CD4-positive, alpha-beta T cell treated with Interleukin-6 for 4 hours (primary cell): ENCODE measurements at regions not wholly inside any gene's neighbourhood (a gene's known extent, or its start where the extent isn't known, plus 50 kb on each side); places are given as distances from the start of the nearest gene placed in this dataset.

Source experiments
- DNase-seq: peaks from one replicate; pipeline ENCODE4 v3.0.0-alpha.2; 2020; ENCODE audit warnings: mixed read lengths

- no peak for DNase-seq
Observed at GRCh38 chrX:2640436-2641150, 50.5 kb upstream of the CD99 start.

GRCh38 chrX:2638279-2638678, 52.8 kb upstream of the CD99 start:
- no peak for DNase-seq

- DNase-seq: no peak
Observed at GRCh38 chrX:2635342-2635741, 55.8 kb upstream of the CD99 start.

DNA sequence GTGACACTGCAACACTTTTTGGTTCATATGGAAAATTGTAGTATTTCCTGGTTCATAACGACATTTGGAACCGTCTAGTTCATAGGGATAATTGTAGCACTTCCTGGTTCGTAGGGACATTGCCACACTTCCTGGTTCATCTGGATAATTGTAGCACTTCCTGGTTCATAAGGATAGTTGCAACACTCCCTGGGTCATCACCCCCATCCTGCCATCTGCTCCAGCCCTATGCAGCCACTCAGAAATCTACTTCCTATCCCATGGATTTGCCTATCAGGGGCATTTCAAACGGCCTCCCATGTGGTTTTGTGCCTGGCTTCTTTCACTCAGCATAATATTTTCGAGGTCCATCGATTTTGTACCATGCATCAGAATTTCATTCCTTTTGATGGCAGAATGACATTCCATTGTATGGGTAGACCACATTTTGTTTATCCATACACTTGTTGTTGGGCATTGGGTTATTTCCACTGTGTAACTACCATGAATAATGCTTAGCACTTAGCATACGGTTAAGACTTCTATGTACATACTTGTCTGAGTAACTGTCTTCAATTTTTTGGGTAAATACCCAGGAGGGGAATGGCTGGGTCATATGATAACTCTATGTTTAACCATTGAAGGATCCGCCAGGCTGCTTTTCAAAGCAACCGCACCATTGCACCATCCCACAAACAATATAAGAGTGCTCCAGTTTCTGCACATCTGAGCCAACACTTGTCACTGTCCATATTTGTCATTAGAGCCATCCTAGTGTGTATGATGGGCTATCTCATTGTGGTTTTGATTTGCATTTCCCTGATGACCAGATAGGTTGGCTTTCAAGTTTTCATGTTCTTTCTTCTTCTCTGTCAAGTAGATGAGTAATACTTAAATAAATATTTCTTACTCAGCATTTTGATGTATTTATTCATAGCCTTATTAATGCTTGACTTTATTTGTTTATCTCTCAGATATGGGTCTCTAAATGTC, 58.3 kb upstream of the CD99 start:
- no peak for DNase-seq

- no peak for DNase-seq
Observed at GRCh38 chrX:2631743-2632532, 59.2 kb upstream of the CD99 start.

GRCh38 chrX:2630935-2631742, 60.0 kb upstream of the CD99 start:
- peak; percentile 40 for DNase-seq

DNA sequence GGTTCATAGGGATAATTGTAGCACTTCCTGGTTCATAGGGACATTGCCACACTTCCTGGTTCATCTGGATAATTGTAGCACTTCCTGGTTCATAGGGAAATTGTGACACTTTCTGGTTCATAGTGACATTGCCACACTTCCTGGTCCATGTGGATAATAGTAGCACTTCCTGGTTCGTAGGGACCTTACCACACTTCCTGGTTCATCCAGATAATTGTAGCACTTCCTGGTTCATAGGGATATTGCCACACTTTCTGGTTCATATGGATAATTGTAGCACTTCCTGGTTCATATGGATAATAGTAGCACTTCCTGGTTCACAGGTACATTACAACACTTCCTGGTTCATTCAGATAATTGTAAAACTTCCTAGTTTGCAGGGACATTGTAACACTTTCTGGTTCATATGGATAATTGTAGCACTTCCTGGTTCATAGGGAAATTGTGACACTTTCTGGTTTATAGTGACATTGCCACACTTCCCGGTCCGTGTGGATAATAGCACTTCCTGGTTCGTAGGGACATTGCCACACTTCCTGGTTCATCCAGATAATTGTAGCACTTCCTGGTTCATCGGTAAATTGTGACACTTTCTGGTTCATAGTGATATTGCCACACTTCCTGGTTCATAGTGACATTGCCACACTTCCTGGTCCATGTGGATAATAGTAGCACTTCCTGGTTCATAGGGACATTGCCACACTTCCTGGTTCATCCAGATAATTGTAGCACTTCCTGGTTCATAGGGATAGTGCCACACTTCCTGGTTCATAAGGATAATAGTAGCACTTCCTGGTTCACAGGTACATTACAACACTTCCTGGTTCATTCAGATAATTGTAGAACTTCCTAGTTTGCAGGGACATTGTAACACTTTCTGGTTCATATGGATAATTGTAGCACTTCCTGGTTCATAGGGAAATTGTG, 60.8 kb upstream of the CD99 start:
- DNase-seq: peak; percentile 62

DNA sequence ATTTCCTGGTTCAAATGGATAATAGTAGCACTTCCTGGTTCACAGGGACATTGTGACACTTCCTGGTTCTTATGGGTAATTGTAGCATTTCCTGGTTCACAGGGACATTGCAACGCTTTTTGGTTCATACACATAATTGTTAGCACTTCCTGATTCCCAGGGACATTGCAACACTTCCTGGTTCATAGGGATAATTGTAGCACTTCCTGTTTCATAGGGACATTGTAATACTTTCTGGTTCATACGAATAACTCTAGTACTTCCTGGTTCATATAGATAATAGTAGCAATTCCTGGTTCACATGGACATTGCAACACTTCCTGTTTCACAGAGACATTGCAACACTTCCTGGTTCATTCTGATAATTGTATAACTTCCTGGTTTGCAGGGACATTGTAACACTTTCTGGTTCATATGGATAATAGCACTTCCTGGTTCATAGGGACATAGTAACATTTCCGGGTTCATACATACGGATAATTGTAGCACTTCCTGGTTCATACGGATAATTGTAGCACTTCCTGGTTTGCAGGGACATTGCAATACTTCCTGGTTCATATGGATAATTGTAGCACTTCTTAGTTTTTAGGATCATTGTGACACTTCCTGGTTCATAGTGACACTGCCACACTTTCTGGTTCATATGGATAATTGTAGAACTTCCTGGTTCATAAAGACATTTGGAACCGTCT, 61.6 kb upstream of the CD99 start:
- no peak for DNase-seq

- no peak for DNase-seq
Observed at GRCh38 chrX:2628751-2629315, 62.3 kb upstream of the CD99 start.

DNA sequence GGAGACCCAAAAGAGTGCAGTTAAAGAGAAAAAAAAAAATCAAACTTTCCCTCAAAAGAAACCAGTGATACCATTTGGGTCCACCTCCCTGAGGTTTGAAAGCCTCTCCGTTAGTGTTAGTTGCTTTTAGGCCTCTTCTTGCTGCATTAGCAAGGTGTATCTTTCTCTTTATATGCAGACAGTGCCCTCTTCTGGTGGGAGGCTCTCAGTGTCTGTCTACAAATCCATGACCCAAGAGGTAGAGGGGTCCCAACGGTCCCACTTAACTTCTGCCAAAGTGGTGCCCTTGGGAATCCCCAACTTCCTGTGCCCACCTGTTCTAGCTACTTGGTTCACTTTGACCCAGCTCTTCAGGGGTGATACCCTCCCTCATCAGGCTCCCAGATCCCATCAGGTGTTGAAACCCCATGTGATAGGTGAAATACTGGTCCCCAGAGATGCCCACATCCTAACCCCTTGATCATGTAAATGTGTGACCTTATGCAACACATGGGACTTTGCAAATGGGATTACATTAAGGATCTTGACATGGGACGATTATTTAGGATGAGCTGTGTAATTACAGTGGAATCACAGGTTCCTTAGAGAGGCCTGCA, 63.7 kb upstream of the CD99 start:
- DNase-seq: peak; percentile 54

- DNase-seq: no peak
Observed at GRCh38 chrX:2626750-2627149, 64.3 kb upstream of the CD99 start.

DNA sequence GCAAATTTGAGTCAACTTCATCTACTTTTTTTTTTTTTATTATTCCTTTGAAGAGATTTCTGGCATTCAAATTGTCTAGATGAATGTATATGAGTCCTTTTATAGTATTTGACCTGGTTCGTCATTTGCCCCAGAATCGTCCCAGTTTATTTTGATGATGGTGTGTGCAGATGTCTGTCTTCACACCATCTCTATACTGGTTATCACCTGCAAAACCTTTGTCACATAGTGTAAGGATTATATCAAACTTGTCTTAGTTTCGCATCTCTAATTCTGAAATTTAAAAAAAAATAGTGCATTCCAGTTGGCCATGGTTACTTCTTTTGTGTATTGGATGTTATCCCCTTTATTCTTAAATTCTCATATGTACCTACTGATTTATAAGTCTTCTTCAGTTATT, 70.5 kb upstream of the CD99 start:
- DNase-seq: no peak

DNA sequence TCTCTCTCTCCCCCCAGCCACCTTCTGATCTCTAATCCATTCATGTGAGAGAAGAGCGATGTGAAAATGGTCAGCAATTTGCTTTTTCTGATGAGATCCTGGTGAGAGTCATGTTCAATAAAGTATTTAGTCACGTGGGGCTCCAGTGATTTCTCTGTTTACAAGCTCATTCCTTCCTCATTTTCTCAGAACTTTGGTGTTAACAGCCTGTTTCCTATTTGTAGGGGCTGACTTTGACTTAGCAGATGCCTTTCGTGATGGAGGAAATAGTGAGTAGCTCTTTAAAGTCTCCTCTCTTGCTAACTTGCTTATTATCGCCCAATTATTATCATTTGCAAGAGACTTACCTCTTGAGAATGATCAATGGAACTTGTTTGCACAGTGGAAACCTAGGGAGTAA, 72.6 kb upstream of the CD99 start:
- DNase-seq: no peak

GRCh38 chrX:2614911-2615310, 76.2 kb upstream of the CD99 start:
- no peak for DNase-seq

DNA sequence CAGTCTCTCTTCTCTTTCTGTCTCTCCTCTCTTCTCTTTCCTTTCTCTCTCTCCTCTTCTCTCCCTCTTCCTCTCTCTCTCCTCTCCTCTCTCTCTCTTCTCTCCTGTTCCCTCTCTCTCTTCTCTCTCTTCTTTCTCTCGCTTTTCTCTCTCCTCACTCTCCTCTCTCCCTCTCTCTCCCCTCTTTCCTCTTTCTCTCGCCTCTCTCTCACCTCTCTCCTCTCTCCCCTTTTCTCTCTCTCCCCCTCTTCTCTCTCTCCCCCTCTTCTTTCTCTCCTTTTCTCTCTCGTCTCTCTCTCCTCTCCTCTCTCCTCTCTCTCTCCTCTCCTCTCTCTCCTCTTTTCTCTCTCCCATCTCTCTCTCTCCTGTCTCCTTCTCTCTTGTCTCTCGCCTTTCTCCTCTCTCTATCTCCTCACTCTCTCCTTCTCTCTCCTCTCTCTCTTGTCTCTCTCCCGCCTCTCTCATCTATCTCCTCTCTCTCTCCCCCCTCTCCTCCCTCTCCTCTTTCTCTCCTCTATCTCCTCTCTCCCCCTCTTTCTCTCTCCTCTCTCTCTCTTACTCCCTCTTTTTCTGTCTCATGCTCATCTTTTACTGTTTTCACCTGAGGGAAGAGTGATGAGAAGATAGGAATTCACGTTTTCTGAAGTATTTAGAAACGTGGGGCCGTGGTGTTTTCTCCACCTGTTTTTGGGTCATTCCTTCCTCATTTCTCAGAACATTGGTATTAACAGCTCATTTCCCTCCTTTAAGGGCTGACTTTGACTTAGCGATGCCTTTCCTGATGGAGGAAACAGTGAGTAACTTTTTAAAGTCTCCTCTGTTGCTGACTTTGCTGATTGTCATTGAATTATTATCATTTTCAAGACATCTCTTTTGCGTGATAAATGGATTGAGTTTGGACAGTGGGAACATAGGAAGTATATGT, 80.6 kb upstream of the CD99 start:
- DNase-seq: no peak

DNA sequence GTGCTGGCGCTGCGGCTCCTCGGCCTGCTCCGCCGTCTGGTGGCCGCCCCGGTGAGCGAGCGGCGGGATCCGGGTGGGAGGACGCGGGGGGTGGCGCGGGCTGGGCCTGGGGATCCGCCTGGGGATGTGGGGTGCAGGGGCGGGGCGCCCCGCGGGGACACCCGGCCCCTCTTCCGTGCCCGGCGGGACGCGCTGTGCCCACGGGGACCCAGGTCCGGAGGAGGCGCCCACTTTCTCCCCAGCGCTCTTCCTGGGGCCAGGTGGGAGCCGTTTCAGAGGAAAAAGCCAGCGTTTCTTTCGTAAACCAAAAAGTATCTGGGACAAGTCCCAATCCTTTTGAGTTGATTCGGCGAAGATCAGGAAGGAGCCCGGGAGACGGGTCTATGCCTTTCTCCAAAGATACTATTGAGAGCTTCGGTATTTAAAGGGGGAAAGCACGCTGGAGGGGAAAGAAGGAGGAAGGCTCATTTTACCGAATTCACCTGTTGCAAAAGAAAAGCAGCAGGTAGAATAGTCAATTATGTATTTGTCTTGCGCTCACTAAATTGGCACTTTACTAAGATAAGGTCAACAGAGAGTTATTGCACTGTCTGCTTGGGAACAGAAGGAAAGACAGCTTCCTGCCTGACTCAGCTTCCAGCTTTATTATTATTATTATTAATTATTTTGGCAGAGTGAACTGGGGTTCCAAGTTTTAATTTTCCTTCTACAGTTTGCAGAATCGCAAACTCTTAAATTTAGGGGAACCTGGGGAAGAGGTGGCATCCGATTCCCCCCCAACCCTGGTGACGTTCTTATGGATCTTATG, 81.5 kb upstream of the CD99 start:
- DNase-seq: no peak

DNA sequence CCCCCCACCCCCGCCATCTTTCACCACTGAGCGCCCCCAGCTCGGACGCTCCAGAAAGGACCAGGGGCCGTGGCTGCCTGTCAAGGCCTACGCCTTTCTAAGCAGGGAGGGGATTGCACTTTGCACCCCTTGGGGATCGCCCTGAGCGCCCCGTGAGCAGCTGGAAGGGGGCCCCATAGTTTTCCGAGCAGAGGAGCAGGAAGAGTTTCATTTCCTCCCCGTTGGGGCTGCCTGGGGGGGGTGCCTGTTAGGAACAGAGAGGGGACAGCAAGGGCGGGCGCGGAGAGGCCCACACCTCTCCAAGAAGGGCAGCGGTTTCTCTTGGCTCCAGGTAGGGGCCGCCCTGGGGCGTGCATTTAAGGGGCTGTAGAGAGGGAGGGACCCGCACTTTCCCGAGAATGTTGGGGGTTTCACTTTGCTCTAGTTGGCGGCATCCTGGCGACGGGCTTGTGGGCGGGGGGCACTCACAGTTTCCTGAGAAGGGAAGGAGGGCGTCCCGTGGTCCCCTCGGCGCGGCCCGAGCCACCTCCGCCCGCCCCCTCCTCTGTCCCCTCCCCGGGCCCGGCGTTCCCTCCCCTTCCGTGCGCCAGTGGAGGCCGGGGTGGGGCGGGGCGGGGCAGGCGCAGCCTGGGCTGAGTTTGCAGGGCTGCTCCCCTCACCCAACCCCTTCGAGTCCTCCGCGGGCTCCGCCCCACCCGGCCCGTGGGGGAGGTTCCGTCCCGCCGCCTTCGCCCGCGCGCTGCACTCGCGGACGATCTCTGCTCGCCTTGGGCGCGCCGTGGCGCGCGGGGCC, 82.3 kb upstream of the CD99 start:
- DNase-seq: peak; percentile 94
